Dedifferentiated amniotic fluid mesenchymal stem cell (primary cell): ENCODE measurements at regions not wholly inside any gene's neighbourhood (a gene's known extent, or its start where the extent isn't known, plus 50 kb on each side); places are given as distances from the start of the nearest gene placed in this dataset.
"Not testable (repeated sequence)": the region's sequence is repeated elsewhere in the genome, so short reads cannot be mapped to it uniquely, and the experiment has no call there.

ENCODE experiments used
- DNase-seq: peaks from one replicate; pipeline ENCODE4 v3.0.0-alpha.2; 2016; ENCODE audit errors: extremely low spot score

GRCh38 chr1:47684964-47685762 lies 247.3 kb downstream of the FOXD2 start:
- DNase-seq: no peak

GRCh38 chr1:47685763-47686066 lies 247.9 kb downstream of the FOXD2 start:
- DNase-seq: no peak

GRCh38 chr1:47686731-47687630 lies 249.1 kb downstream of the FOXD2 start:
- no peak for DNase-seq

- no peak for DNase-seq
Measured at GRCh38 chr1:47687631-47688460, 250.0 kb downstream of the FOXD2 start.

- no peak for DNase-seq
Measured at GRCh38 chr1:47688461-47689296, 250.8 kb downstream of the FOXD2 start.

GRCh38 chr1:47689894-47690293 lies 252.1 kb downstream of the FOXD2 start:
- DNase-seq: no peak

GRCh38 chr1:47690341-47691250 lies 252.8 kb downstream of the FOXD2 start:
- DNase-seq: no peak

- not testable (repeated sequence) for DNase-seq
Measured at GRCh38 chr1:47691293-47691692, 253.4 kb downstream of the FOXD2 start.

- DNase-seq: no peak
Measured at GRCh38 chr1:47692196-47692595, 254.4 kb downstream of the FOXD2 start.

- DNase-seq: no peak
Measured at GRCh38 chr1:47693115-47693514, 255.3 kb downstream of the FOXD2 start.

GRCh38 chr1:47694011-47694890 lies 256.4 kb downstream of the FOXD2 start:
- DNase-seq: no peak

- DNase-seq: no peak
Measured at GRCh38 chr1:47696404-47696736, 258.5 kb downstream of the FOXD2 start.

GRCh38 chr1:47696737-47697441 lies 259.0 kb downstream of the FOXD2 start:
- DNase-seq: no peak

- no peak for DNase-seq
Measured at GRCh38 chr1:47697616-47698335, 259.9 kb downstream of the FOXD2 start.

- DNase-seq: no peak
Measured at GRCh38 chr1:47699492-47700235, 261.8 kb downstream of the FOXD2 start.

- DNase-seq: no peak
Measured at GRCh38 chr1:47701283-47701682, 263.4 kb downstream of the FOXD2 start.
